C4-2B (cell line): ENCODE measurements at regions not wholly inside any gene's neighbourhood (a gene's known extent, or its start where the extent isn't known, plus 50 kb on each side); places are given as distances from the start of the nearest gene placed in this dataset.

Experiments
- H3K27ac ChIP-seq: fragments of 450-650 bp; 2 replicates; pipeline ENCODE4 v1.5.1; 2017
- CTCF ChIP-seq: fragments of 450-650 bp; conservative IDR thresholded peaks from 2 replicates; pipeline ENCODE4 v1.5.1; 2017; ENCODE audit warnings: mild to moderate bottlenecking
- ZFX ChIP-seq: fragments of 450-650 bp; IDR thresholded peaks from 2 replicates; pipeline ENCODE4 v1.6.1; 2017

GRCh38 chr10:9061871-9062270 is 1007.4 kb downstream of the GATA3 start:
- H3K27ac ChIP-seq: no peak overlapping the region
- no peak for TF ChIP-seq ZFX

GRCh38 chr10:9066152-9066551 is 1011.7 kb downstream of the GATA3 start:
- no peak overlapping the region for H3K27ac ChIP-seq
- TF ChIP-seq ZFX (no peak), CTCF (no peak)

GRCh38 chr10:9068003-9068402 is 1013.5 kb downstream of the GATA3 start:
- no peak overlapping the region for H3K27ac ChIP-seq
- TF ChIP-seq ZFX (no peak), CTCF (no peak)

- H3K27ac ChIP-seq: no peak overlapping the region
- TF ChIP-seq CTCF (no peak), ZFX (no peak)
These were observed 1014.6 kb downstream of the GATA3 start for GRCh38 chr10:9069136-9069535.

- no peak for TF ChIP-seq ZFX
- no peak; the same call in 1 of the 2 replicates for TF ChIP-seq CTCF
- no peak overlapping the region for H3K27ac ChIP-seq
These were observed 1020.9 kb downstream of the GATA3 start for GRCh38 chr10:9075420-9075819.

GRCh38 chr10:9076066-9076465 is 1021.6 kb downstream of the GATA3 start:
- no peak overlapping the region for H3K27ac ChIP-seq
- TF ChIP-seq CTCF (no peak), ZFX (no peak)

- no peak for TF ChIP-seq ZFX
- no peak for TF ChIP-seq CTCF
- H3K27ac ChIP-seq: no peak overlapping the region
These were observed 1026.8 kb downstream of the GATA3 start for GRCh38 chr10:9081253-9081652.

- TF ChIP-seq ZFX: no peak
- no peak for TF ChIP-seq CTCF
- no peak overlapping the region for H3K27ac ChIP-seq
These were observed 1027.5 kb downstream of the GATA3 start for GRCh38 chr10:9081961-9082360.
